ENCODE measurements at regions not wholly inside any gene's neighbourhood (a gene's known extent, or its start where the extent isn't known, plus 50 kb on each side); places are given as distances from the start of the nearest gene placed in this dataset.

- TF ChIP-seq POLR2A (IDR thresholded peaks at IDR 0.05) = no peak
- TF ChIP-seq, protein P1, sequence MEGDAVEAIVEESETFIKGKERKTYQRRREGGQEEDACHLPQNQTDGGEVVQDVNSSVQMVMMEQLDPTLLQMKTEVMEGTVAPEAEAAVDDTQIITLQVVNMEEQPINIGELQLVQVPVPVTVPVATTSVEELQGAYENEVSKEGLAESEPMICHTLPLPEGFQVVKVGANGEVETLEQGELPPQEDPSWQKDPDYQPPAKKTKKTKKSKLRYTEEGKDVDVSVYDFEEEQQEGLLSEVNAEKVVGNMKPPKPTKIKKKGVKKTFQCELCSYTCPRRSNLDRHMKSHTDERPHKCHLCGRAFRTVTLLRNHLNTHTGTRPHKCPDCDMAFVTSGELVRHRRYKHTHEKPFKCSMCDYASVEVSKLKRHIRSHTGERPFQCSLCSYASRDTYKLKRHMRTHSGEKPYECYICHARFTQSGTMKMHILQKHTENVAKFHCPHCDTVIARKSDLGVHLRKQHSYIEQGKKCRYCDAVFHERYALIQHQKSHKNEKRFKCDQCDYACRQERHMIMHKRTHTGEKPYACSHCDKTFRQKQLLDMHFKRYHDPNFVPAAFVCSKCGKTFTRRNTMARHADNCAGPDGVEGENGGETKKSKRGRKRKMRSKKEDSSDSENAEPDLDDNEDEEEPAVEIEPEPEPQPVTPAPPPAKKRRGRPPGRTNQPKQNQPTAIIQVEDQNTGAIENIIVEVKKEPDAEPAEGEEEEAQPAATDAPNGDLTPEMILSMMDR (IDR thresholded peaks at IDR 0.05) = no peak
- no peak for TF ChIP-seq EP300 (IDR thresholded peaks at IDR 0.05)
These were observed 195.7 kb upstream of the SETMAR start for GRCh38 chr3:4107430-4107829.

Measured in suprapubic skin (tissue), 3 donors.